ENCODE measurements at regions not wholly inside any gene's neighbourhood (a gene's known extent, or its start where the extent isn't known, plus 50 kb on each side); places are given as distances from the start of the nearest gene placed in this dataset.

- TF ChIP-seq CTCF (IDR thresholded peaks at IDR 0.05), result no peak
- TF ChIP-seq POLR2A (IDR thresholded peaks at IDR 0.05), result no peak
Measured at GRCh38 chr7:47119261-47119865, 462.5 kb downstream of the TNS3 start.
